Kidney epithelial cell (primary cell): ENCODE measurements at regions not wholly inside any gene's neighbourhood (a gene's known extent, or its start where the extent isn't known, plus 50 kb on each side); places are given as distances from the start of the nearest gene placed in this dataset.
"Not testable (repeated sequence)": the region's sequence is repeated elsewhere in the genome, so short reads cannot be mapped to it uniquely, and the experiment has no call there.

Source experiments
- DNase-seq: peaks from one replicate; pipeline ENCODE4 v3.0.0-alpha.2; 2010; ENCODE audit warnings: low read depth
- H3K27me3 ChIP-seq: 2 replicates; pipeline ENCODE4 v1.6.0; 2011; ENCODE audit warnings: low read length; ENCODE audit not compliant: control insufficient read depth, insufficient read depth
- H3K36me3 ChIP-seq: 2 replicates; pipeline ENCODE4 v1.5.1; 2011; ENCODE audit warnings: low read length; ENCODE audit not compliant: control insufficient read depth, insufficient read depth
- H3K4me3 ChIP-seq: 2 replicates; pipeline ENCODE4 v1.5.1; 2011; ENCODE audit warnings: low read depth, mild to moderate bottlenecking, control low read depth, low read length
- TF ChIP-seq, protein P1 (sequence below): IDR thresholded peaks from 2 replicates; pipeline ENCODE4 v1.5.1; 2011; ENCODE audit warnings: mild to moderate bottlenecking, moderate library complexity, low read length, control low read depth, inconsistent platforms; ENCODE audit not compliant: insufficient read depth, poor library complexity, severe bottlenecking

DNA sequence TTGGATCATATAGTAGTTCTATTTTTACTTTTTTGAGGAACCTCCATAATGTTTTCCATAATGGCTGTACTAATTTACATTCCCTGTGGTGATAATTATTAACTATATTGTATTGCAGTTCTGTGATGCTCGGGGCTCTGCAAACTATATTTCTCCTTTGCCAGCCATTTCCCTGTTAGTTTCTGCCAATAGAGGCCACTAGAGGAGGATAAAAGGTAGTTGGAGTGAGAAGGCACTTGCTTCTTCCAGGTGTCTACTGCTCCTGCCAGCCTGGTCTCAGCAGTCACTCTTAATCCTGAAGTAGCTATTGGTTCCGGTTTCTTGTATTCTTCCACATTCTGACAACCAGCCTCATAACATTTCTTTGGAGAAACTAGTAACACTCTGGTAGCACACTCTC is 233.9 kb upstream of the GBE1 start:
- TF ChIP-seq, protein P1, sequence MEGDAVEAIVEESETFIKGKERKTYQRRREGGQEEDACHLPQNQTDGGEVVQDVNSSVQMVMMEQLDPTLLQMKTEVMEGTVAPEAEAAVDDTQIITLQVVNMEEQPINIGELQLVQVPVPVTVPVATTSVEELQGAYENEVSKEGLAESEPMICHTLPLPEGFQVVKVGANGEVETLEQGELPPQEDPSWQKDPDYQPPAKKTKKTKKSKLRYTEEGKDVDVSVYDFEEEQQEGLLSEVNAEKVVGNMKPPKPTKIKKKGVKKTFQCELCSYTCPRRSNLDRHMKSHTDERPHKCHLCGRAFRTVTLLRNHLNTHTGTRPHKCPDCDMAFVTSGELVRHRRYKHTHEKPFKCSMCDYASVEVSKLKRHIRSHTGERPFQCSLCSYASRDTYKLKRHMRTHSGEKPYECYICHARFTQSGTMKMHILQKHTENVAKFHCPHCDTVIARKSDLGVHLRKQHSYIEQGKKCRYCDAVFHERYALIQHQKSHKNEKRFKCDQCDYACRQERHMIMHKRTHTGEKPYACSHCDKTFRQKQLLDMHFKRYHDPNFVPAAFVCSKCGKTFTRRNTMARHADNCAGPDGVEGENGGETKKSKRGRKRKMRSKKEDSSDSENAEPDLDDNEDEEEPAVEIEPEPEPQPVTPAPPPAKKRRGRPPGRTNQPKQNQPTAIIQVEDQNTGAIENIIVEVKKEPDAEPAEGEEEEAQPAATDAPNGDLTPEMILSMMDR = peak; percentile 21
- Histone ChIP-seq H3K36me3 (no peaks in the 10 kb centered on the region), H3K4me3 (no peak overlapping the region), H3K27me3 (no peaks in the 10 kb centered on the region)
- DNase-seq = no peak

DNA sequence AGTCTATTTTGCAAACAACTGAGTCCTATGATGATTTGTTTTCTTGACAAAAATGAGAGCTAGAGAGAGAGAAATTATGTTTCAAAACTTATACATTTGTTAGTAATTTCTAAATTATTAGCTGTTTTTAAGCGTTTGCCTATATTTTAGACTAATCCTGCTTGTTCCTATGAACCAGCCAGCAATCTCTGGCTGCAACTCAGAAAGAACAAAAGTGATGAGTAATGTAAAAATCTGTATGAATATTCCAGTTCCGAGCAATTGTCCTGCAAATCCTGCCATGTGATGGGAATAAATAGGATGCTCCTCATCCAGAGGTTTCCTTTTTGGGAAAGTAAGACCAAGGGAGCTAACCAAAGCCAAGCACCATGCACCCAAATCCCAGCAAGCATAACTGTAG is 228.3 kb upstream of the GBE1 start:
- H3K27me3 ChIP-seq = no peaks in the 10 kb centered on the region
- no peak overlapping the region for H3K4me3 ChIP-seq
- no peak for DNase-seq
- TF ChIP-seq, protein P1 = no peak
- H3K36me3 ChIP-seq = no peaks in the 10 kb centered on the region

DNA sequence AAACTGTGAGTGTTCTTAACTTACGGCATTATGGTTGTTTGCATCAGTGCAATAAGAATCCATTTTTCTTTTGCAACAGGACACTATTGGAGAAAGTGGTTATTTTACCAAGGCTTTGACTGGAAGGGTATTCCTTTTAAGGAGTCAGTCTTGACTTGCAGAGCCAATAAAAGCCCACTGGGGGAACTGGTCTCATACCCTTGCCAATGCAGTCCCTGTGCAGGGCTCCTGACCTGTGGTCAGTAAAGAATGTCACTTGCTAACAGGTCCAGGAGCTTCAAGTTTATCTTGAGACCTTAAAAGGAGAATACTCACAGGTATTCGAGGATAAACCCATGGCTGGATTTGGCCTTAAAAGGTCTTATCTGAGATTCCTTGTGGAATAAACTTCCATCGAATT is 227.8 kb upstream of the GBE1 start:
- Histone ChIP-seq H3K27me3 (no peaks in the 10 kb centered on the region), H3K36me3 (no peaks in the 10 kb centered on the region), H3K4me3 (no peak overlapping the region)
- TF ChIP-seq, protein P1 = no peak
- DNase-seq = no peak

DNA sequence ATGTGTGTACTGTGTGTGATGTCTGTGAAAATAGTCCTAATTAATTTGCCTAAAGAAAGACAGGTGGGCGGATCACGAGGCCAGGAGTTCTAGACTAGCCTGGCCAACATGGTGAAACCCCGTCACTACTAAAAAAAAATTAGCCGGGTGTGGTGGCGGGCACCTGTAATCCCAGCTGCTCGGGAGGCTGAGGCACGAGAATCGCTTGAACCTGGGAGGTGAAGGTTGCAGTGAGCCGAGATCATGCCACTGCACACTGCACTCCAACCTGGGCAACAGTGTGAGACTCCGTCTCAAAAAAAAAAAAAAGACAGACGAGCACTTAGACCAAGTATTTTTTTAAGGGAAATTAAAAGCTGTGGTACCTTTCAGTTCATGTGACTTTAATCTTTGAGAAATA is 226.0 kb upstream of the GBE1 start:
- not testable (repeated sequence) for DNase-seq, H3K36me3 ChIP-seq, H3K4me3 ChIP-seq, H3K27me3 ChIP-seq

DNA sequence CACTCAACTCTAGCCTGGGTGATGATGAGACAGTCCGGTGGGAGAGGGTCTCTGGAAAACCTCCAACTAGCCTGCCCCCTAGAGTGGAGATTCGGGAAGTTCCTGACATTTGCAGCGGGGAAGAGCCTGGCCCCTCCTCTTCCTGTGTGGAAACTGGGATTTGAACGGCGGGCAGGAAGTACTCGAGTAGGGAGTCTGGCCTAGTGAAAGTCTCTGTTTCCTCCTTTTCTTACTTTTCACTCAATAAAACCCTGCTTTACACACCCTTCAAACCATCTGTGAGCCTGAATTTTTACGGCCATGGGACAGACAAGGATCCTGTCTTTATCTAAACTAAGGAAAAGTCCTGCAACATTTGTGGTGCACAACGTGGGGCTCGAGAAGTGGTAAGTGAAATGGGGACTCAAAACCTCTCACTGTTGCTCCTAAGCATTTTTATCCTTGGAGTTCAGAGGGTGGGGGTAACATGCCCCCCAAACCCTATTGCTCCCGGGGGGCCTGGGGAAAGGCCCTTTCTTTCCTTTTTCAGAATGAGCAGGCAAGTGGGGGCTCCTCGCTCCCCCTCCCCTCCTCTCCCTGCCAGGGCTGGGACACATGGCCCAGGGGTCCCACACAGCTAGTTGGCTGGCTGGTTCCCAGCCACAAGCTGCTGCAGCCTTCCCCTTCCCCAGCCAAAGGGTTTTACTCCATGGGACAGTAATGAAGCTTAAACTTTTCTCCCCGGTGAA is 224.7 kb upstream of the GBE1 start:
- TF ChIP-seq, protein P1 = no peak
- Histone ChIP-seq H3K36me3 (no peaks in the 10 kb centered on the region), H3K27me3 (no peaks in the 10 kb centered on the region), H3K4me3 (no peak overlapping the region)
- DNase-seq = no peak

DNA sequence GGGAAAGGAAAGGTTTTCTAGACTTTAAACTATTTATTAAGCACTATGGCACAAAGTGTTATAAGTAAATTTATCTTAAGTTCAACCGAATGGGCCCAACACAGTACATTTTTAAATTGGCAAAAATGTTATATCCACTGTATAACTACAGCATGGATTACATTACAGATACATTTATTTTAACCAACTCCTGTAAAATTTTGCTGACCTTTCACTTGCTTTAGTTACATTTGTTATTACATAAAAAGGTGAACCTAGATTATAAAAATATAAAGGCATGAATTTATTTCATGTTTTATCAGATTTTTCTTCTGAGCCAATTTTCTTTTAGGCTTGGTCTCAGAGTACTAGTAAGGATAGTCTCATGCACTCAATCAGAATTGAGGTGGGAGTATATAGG is 221.9 kb upstream of the GBE1 start:
- Histone ChIP-seq H3K36me3 (no peaks in the 10 kb centered on the region), H3K4me3 (no peak overlapping the region), H3K27me3 (no peaks in the 10 kb centered on the region)
- DNase-seq = no peak
- TF ChIP-seq, protein P1 = no peak
